ENCODE measurements at regions not wholly inside any gene's neighbourhood (a gene's known extent, or its start where the extent isn't known, plus 50 kb on each side); places are given as distances from the start of the nearest gene placed in this dataset.

GRCh38 chr12:19867151-19867550 lies 427.9 kb downstream of the AEBP2 start:
- no peak for TF ChIP-seq CTCF (conservative IDR thresholded peaks at IDR 0.05 in 1 of 2, IDR thresholded peaks at IDR 0.05 in 1 of 2; ENCODE audit: low read depth in 1 of 2, low read length in 2 of 2)
- TF ChIP-seq EZH2 (IDR thresholded peaks at IDR 0.05; ENCODE audit: low read length, missing control alignments): no peak

All from fibroblast of lung (primary cell).